A204.1 (cell line): ENCODE measurements at regions not wholly inside any gene's neighbourhood (a gene's known extent, or its start where the extent isn't known, plus 50 kb on each side); places are given as distances from the start of the nearest gene placed in this dataset.
"Not testable (repeated sequence)": the region's sequence is repeated elsewhere in the genome, so short reads cannot be mapped to it uniquely, and the experiment has no call there.

Experiments
- FAIRE-seq: peaks from 2 replicates; lab custom pipeline; 2012; peaks lifted over from hg19 to GRCh38; lab: Jason Lieb, UNC

- not testable (repeated sequence) for FAIRE-seq
Measured at GRCh38 chr5:27119736-27120321, 81.4 kb upstream of the CDH9 start.

DNA sequence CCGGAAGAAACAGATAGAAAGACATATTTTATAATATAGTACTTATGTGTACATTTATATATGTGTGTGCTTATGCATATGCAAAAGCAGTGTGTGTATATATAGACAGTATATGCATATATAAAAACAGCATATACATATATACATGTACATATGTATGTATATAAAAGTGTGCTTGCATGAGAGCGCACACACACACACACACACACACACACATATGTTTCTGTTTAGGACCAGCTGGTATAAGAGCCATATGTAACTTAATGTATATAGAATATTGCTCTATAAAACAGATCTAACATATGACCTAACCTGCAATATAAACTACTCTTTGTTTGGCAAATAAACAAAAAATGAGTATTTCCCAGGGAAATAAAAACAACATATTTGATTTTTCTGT lies 65.1 kb upstream of the CDH9 start:
- no peak for FAIRE-seq

GRCh38 chr5:27095761-27096160 lies 57.4 kb upstream of the CDH9 start:
- not testable (repeated sequence) for FAIRE-seq

DNA sequence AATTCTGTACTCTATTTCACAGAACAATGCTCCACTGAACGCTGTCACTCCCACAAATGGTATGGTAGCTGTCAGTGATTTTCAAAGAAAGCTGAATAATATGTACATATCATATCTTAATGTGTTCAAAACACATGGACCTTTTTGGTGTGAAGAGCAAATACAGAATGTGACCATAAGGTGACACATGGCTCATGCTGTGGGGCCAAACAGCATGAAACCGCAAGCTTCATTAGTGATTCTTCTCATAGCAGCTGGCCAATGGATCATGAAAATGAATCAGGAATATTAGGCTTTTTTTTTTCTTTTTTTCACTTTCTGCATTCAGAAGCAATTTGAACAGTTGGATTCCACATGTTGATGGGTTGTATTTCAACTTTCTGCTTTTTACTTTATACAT lies 54.9 kb upstream of the CDH9 start:
- no peak for FAIRE-seq

DNA sequence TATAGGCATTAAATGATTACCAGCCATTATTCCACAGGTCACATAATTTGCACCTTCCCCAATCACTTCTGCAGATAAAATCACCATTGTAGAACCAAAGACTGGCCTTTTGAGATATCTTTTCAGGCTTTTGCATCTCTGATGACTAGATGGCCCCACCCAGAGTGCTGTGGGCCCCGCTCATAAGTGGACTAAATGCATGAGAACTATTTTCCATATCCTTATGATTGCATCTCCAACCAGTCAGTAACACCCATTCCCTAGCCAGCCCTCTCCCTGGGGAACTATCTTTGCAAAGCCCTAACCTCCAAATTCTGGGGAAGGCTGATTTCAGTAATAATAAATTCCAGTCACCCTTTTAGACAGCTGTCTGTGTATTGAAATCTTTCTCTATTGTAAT lies 53.5 kb upstream of the CDH9 start:
- no peak for FAIRE-seq

GRCh38 chr5:27088822-27089221 lies 50.4 kb upstream of the CDH9 start:
- FAIRE-seq, result not testable (repeated sequence)
